Endodermal cell (in vitro differentiated cells): ENCODE measurements at regions not wholly inside any gene's neighbourhood (a gene's known extent, or its start where the extent isn't known, plus 50 kb on each side); places are given as distances from the start of the nearest gene placed in this dataset.
A peak's percentile ranks its signal among the peaks of the same experiment; 100 is the strongest.

Source experiments
- DNase-seq: peaks from one replicate; pipeline ENCODE4 v3.0.0-alpha.2; 2017
- H3K27ac ChIP-seq: 2 replicates; pipeline ENCODE4 v1.5.1; 2013; ENCODE audit warnings: mild to moderate bottlenecking, low read depth, low read length, moderate library complexity
- H3K27me3 ChIP-seq: 2 replicates; pipeline ENCODE4 v1.6.1; 2013; ENCODE audit warnings: mild to moderate bottlenecking, low read length, moderate library complexity; ENCODE audit not compliant: insufficient read depth, control insufficient read depth, poor library complexity, severe bottlenecking
- H3K36me3 ChIP-seq: 2 replicates; pipeline ENCODE4 v1.7.0; 2013; ENCODE audit warnings: mild to moderate bottlenecking, low read length, moderate library complexity; ENCODE audit not compliant: control insufficient read depth, insufficient read depth
- H3K4me1 ChIP-seq: one replicate; pipeline ENCODE4 v1.7.0; 2013; ENCODE audit warnings: low read length; ENCODE audit not compliant: control insufficient read depth, insufficient read depth
- H3K4me3 ChIP-seq: 2 replicates; pipeline ENCODE4 v1.5.1; 2013; ENCODE audit warnings: mild to moderate bottlenecking, low read length, moderate library complexity
- H3K9ac ChIP-seq: 2 replicates; pipeline ENCODE4 v1.6.1; 2013; ENCODE audit warnings: mild to moderate bottlenecking, low read length, moderate library complexity; ENCODE audit not compliant: poor library complexity, severe bottlenecking; ENCODE audit errors: extremely low read depth
- H3K9me3 ChIP-seq: 2 replicates; pipeline ENCODE4 v1.6.1; 2013; ENCODE audit warnings: mild to moderate bottlenecking, low read length, moderate library complexity; ENCODE audit not compliant: control insufficient read depth
- H3K27ac Mint-ChIP-seq: 2 replicates; pipeline ENCODE4 v1.8.0; 2020; ENCODE audit warnings: mixed read lengths
- H3K27me3 Mint-ChIP-seq: 2 replicates; pipeline ENCODE4 v1.8.0; 2021; ENCODE audit warnings: mild to moderate bottlenecking, mixed read lengths; ENCODE audit not compliant: insufficient read depth
- H3K36me3 Mint-ChIP-seq: 2 replicates; pipeline ENCODE4 v1.8.0; 2020; ENCODE audit warnings: low read depth, mixed read lengths
- H3K4me1 Mint-ChIP-seq: 2 replicates; pipeline ENCODE4 v1.8.0; 2020; ENCODE audit warnings: mixed read lengths
- H3K4me3 Mint-ChIP-seq: 2 replicates; pipeline ENCODE4 v1.8.0; 2020; ENCODE audit warnings: mild to moderate bottlenecking, moderate library complexity, mixed read lengths
- H3K9me3 Mint-ChIP-seq: 2 replicates; pipeline ENCODE4 v1.8.0; 2020; ENCODE audit warnings: mild to moderate bottlenecking, mixed read lengths
- WGBS, 2 experiments: methylation state at CpG; one replicate each; pipeline versions ENCODE4 v1.1.5 to v1.1.7; 2013; ENCODE audit warnings: missing lambda C conversion rate in 2 of 2, mixed read lengths in 1 of 2; ENCODE audit not compliant: insufficient coverage in 1 of 2, insufficient read length in 1 of 2; 5-methylcytosine and 5-hydroxymethylcytosine counted together
- TF ChIP-seq, protein P1 (sequence below): fragments of 200-600 bp; sonication (generic); conservative IDR thresholded peaks from 2 replicates; pipeline ENCODE4 v1.5.0; 2021; ENCODE audit warnings: antibody characterized with exemption, mild to moderate bottlenecking

GRCh38 chr3:34351882-34352777, 553.7 kb downstream of the PDCD6IP start:
- Mint-ChIP-seq H3K27me3 (peaks cover 5% of the 10 kb centered on the region), H3K4me3 (peak overlapping the region; percentile 2), H3K36me3 (no peaks in the 10 kb centered on the region), H3K4me1 (peaks cover 24% of the 10 kb centered on the region), H3K27ac (no peak overlapping the region), H3K9me3 (no peaks in the 10 kb centered on the region)
- H3K9ac ChIP-seq, result no peak overlapping the region
- peaks cover 5% of the 10 kb centered on the region for H3K27me3 ChIP-seq
- no peak overlapping the region for H3K27ac ChIP-seq
- TF ChIP-seq, protein P1, sequence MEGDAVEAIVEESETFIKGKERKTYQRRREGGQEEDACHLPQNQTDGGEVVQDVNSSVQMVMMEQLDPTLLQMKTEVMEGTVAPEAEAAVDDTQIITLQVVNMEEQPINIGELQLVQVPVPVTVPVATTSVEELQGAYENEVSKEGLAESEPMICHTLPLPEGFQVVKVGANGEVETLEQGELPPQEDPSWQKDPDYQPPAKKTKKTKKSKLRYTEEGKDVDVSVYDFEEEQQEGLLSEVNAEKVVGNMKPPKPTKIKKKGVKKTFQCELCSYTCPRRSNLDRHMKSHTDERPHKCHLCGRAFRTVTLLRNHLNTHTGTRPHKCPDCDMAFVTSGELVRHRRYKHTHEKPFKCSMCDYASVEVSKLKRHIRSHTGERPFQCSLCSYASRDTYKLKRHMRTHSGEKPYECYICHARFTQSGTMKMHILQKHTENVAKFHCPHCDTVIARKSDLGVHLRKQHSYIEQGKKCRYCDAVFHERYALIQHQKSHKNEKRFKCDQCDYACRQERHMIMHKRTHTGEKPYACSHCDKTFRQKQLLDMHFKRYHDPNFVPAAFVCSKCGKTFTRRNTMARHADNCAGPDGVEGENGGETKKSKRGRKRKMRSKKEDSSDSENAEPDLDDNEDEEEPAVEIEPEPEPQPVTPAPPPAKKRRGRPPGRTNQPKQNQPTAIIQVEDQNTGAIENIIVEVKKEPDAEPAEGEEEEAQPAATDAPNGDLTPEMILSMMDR, result no peak
- peaks cover 4% of the 10 kb centered on the region for H3K4me1 ChIP-seq
- no peaks in the 10 kb centered on the region for H3K36me3 ChIP-seq
- WGBS, 2 experiments, result 60 to 71% methylated on average over 2 to 3 of the region's 5 CpGs
- peak overlapping the region; percentile 64 for H3K4me3 ChIP-seq
- DNase-seq, result no peak
- H3K9me3 ChIP-seq, result no peaks in the 10 kb centered on the region

GRCh38 chr3:34352778-34353331, 554.4 kb downstream of the PDCD6IP start:
- H3K36me3 ChIP-seq, result no peaks in the 10 kb centered on the region
- Mint-ChIP-seq H3K27ac (no peak overlapping the region), H3K4me3 (no peak overlapping the region), H3K36me3 (no peaks in the 10 kb centered on the region), H3K4me1 (peaks cover 24% of the 10 kb centered on the region), H3K9me3 (no peaks in the 10 kb centered on the region), H3K27me3 (peaks cover 11% of the 10 kb centered on the region)
- 92 to 100% methylated on average over 2 of the region's 2 CpGs for WGBS, 2 experiments
- H3K4me1 ChIP-seq, result peaks cover 4% of the 10 kb centered on the region
- H3K9ac ChIP-seq, result no peak overlapping the region
- no peak for DNase-seq
- H3K27ac ChIP-seq, result no peak overlapping the region
- TF ChIP-seq, protein P1, result no peak
- no peaks in the 10 kb centered on the region for H3K9me3 ChIP-seq
- no peaks in the 10 kb centered on the region for H3K27me3 ChIP-seq
- no peak overlapping the region for H3K4me3 ChIP-seq

GRCh38 chr3:34357461-34357860, 559.0 kb downstream of the PDCD6IP start:
- no peak overlapping the region for H3K27ac ChIP-seq
- no peak overlapping the region for H3K4me3 ChIP-seq
- Mint-ChIP-seq H3K9me3 (no peaks in the 10 kb centered on the region), H3K36me3 (no peaks in the 10 kb centered on the region), H3K27ac (no peak overlapping the region), H3K27me3 (peaks cover 11% of the 10 kb centered on the region), H3K4me1 (peaks cover 3% of the 10 kb centered on the region), H3K4me3 (no peak overlapping the region)
- no peak overlapping the region for H3K9ac ChIP-seq
- H3K4me1 ChIP-seq, result no peaks in the 10 kb centered on the region
- TF ChIP-seq, protein P1, result no peak
- H3K36me3 ChIP-seq, result no peaks in the 10 kb centered on the region
- no peaks in the 10 kb centered on the region for H3K27me3 ChIP-seq
- DNase-seq, result no peak
- no peaks in the 10 kb centered on the region for H3K9me3 ChIP-seq
- WGBS, 2 experiments, result 90 to 95% methylated on average over 3 to 4 of the region's 4 CpGs
